Hepatocyte (in vitro differentiated cells): ENCODE measurements at regions not wholly inside any gene's neighbourhood (a gene's known extent, or its start where the extent isn't known, plus 50 kb on each side); places are given as distances from the start of the nearest gene placed in this dataset. TPM values are rescaled to one million over a fixed set of nuclear protein-coding genes. Genes with fewer than 3 reads are reported as not detected.
"Not testable (repeated sequence)": the region's sequence is repeated elsewhere in the genome, so short reads cannot be mapped to it uniquely, and the experiment has no call there.

Experiments
- DNase-seq: peaks from one replicate; pipeline ENCODE4 v3.0.0-alpha.2; 2016; ENCODE audit warnings: low spot score
- H2AFZ ChIP-seq: fragments of 200-600 bp; sonication (generic); 2 replicates; pipeline ENCODE4 v1.6.0; 2016; ENCODE audit warnings: antibody characterized with exemption, mild to moderate bottlenecking
- H3K27ac ChIP-seq: fragments of 200-600 bp; sonication (generic); 2 replicates; pipeline ENCODE4 v1.5.1; 2016; ENCODE audit warnings: mild to moderate bottlenecking
- H3K27me3 ChIP-seq: fragments of 200-600 bp; sonication (generic); 2 replicates; pipeline ENCODE4 v1.6.1; 2016
- H3K36me3 ChIP-seq: fragments of 200-600 bp; sonication (generic); replicated peaks from 2 replicates; pipeline ENCODE4 v1.5.1; 2016; ENCODE audit warnings: low read depth; ENCODE audit not compliant: insufficient read depth
- H3K4me1 ChIP-seq: fragments of 200-600 bp; sonication (generic); 2 replicates; pipeline ENCODE4 v1.5.1; 2016; ENCODE audit warnings: mild to moderate bottlenecking, moderate library complexity; ENCODE audit not compliant: insufficient read depth
- H3K4me2 ChIP-seq: fragments of 200-600 bp; sonication (generic); 2 replicates; pipeline ENCODE4 v1.6.0; 2016
- H3K4me3 ChIP-seq: fragments of 200-600 bp; sonication (generic); 2 replicates; pipeline ENCODE4 v1.5.1; 2016; ENCODE audit warnings: mild to moderate bottlenecking
- H3K79me2 ChIP-seq: fragments of 200-600 bp; sonication (generic); 2 replicates; pipeline ENCODE4 v1.6.0; 2017; ENCODE audit warnings: mild to moderate bottlenecking
- H3K9me2 ChIP-seq: fragments of 200-600 bp; sonication (generic); replicated peaks from 2 replicates; pipeline ENCODE4 v1.6.0; 2017; ENCODE audit warnings: mild to moderate bottlenecking; ENCODE audit not compliant: insufficient read depth
- H3K9me3 ChIP-seq: fragments of 200-600 bp; sonication (generic); 2 replicates; pipeline ENCODE4 v1.5.1; 2016; ENCODE audit warnings: low read depth, mild to moderate bottlenecking
- H4K20me1 ChIP-seq: fragments of 200-600 bp; sonication (generic); 2 replicates; pipeline ENCODE4 v1.6.0; 2016; ENCODE audit warnings: mild to moderate bottlenecking; ENCODE audit not compliant: insufficient read depth, poor library complexity, severe bottlenecking
- WGBS: methylation state at CpG from one replicate; pipeline ENCODE4 v1.1.6; 2016; ENCODE audit warnings: low lambda C conversion rate; ENCODE audit errors: missing lambda C conversion rate; 5-methylcytosine and 5-hydroxymethylcytosine counted together
- small RNA-seq: library from RNA; depleted of rRNA; stranded (forward); fragments of <200 nt; gene quantifications from one replicate; pipeline ENCODE3, GENCODE V24; 2014

DNA sequence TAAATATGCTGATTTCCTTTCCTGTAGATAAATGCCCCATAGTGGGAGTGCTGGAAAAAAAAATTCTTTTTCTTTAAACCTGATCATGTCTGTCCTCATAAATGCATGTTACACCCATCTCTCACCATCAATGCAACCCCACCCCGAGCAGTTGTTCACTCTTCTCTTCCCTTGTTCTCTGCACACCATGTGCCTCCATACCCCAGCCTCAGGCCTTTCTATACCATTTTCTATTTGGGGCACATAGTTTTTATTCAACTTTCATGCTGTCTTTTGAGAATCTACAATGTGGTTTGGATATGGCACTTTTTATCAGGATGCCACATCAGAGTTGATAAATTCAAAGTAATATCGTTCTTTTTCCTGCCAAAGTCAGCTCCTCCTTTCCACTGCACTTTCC is 202.6 kb downstream of the POTED start:
- H4K20me1 ChIP-seq, H3K27me3 ChIP-seq, H3K79me2 ChIP-seq, H3K9me3 ChIP-seq, H3K4me2 ChIP-seq, H3K4me3 ChIP-seq, DNase-seq, H3K27ac ChIP-seq, H3K4me1 ChIP-seq, H3K36me3 ChIP-seq, H2AFZ ChIP-seq, H3K9me2 ChIP-seq: not testable (repeated sequence)
- WGBS: 77% methylated on average over 2 of the region's 2 CpGs

DNA sequence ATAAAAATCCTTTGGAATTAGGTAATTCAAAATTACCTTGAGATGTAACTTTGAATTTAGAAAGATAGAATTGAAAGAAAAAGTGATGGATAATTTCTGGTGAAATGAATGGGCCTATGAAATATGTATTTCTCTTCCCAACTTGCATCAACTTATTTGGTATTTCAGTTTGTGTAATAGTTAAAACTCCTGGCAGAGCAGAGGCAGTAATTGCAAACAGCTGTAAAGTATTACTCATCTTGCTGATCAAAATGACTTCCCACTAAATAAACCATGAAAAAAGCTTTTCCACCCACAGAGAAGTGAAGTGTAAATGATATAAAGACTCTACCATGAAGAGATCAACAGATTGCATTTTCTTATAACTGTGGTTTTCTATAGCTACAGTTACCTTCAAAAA is 201.0 kb downstream of the POTED start:
- not testable (repeated sequence) for H3K9me2 ChIP-seq, H3K27me3 ChIP-seq, H3K9me3 ChIP-seq, H3K27ac ChIP-seq, H3K4me2 ChIP-seq, H3K79me2 ChIP-seq, H4K20me1 ChIP-seq, H2AFZ ChIP-seq, H3K4me3 ChIP-seq, H3K36me3 ChIP-seq, H3K4me1 ChIP-seq, DNase-seq

DNA sequence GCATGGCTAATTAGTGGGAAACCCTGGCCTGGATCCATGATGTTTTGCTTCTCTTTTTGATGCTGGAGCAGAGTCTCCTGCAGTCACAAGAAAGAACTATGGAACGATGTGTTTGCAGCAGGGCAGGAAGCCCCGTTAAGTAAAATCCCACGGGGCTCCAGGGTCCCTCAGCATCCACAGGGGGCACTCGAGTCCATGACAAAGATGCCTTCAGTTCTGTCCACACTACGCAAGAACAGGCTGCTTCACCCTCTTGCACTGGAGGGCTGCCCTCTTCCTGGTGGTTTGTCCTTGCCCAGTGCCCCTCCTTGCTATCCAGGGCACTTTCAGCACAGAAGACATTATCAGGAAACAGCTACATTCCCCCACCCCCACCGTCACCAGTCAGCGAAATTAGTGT is 196.9 kb downstream of the POTED start:
- H4K20me1 ChIP-seq, DNase-seq, H3K79me2 ChIP-seq, H3K9me2 ChIP-seq, H3K9me3 ChIP-seq, H3K4me1 ChIP-seq, H3K4me2 ChIP-seq, H3K4me3 ChIP-seq, H3K27me3 ChIP-seq, H3K27ac ChIP-seq, H2AFZ ChIP-seq, H3K36me3 ChIP-seq: not testable (repeated sequence)
- 53% methylated on average over 5 of the region's 7 CpGs for WGBS

DNA sequence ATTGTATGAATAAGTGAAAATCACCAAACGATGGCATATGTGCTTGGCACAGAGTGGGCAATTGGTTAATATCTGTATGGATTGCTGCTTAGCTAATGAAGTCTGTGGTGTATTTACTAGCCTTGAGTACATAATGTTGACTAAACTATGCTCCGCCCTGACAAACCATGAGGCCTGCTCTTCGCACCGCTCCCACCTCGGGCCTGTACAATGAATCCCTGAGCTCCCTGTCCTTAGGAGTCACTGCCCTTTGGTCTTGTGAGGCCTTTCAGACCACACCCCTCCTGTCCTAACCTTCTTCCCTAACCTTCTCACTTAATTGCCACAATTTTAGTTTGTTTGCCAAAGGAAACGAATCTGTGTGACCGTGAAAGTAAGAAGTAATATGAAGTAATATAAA is 193.2 kb downstream of the POTED start:
- WGBS: 78% methylated on average over 7 of the region's 7 CpGs
- H3K27ac ChIP-seq, H3K4me2 ChIP-seq, H3K4me1 ChIP-seq, H4K20me1 ChIP-seq, H3K4me3 ChIP-seq, H2AFZ ChIP-seq, H3K79me2 ChIP-seq, DNase-seq, H3K36me3 ChIP-seq, H3K27me3 ChIP-seq, H3K9me3 ChIP-seq, H3K9me2 ChIP-seq: not testable (repeated sequence)

Small RNAs in the stretch of these regions (small RNA-seq; reads per million reads assigned to genes)
- gene RNU6-954P (not detected), gene ZNF114P1 (not detected)
